Activated T-helper 17 cell treated with anti-CD3 and anti-CD28 coated beads, Interleukin-2, amount 50 U/mL, for 72 hours (primary cell): ENCODE measurements at regions not wholly inside any gene's neighbourhood (a gene's known extent, or its start where the extent isn't known, plus 50 kb on each side); places are given as distances from the start of the nearest gene placed in this dataset.

Experiments used
- ATAC-seq: fragments of 150-1000 bp; cut with Tn5 transposase; replicated peaks from 2 replicates; pipeline ENCODE4 v1.10.0; 2021; ENCODE audit warnings: mild to moderate bottlenecking, moderate library complexity
- H3K27ac Mint-ChIP-seq: one replicate; pipeline ENCODE4 v1.8.0; 2022; ENCODE audit warnings: mixed read lengths
- H3K27me3 Mint-ChIP-seq: one replicate; pipeline ENCODE4 v1.8.0; 2022; ENCODE audit warnings: mixed read lengths
- H3K36me3 Mint-ChIP-seq: one replicate; pipeline ENCODE4 v1.8.0; 2022; ENCODE audit warnings: low read depth, mild to moderate bottlenecking, mixed read lengths
- H3K4me1 Mint-ChIP-seq: one replicate; pipeline ENCODE4 v1.8.0; 2022; ENCODE audit warnings: mixed read lengths
- H3K4me3 Mint-ChIP-seq: one replicate; pipeline ENCODE4 v1.8.0; 2022; ENCODE audit warnings: mild to moderate bottlenecking, mixed read lengths
- H3K9me3 Mint-ChIP-seq: one replicate; pipeline ENCODE4 v1.8.0; 2022; ENCODE audit warnings: mixed read lengths

- no peak overlapping the region for H3K27ac Mint-ChIP-seq
- no peaks in the 10 kb centered on the region for H3K4me1 Mint-ChIP-seq
- ATAC-seq, result no peak
- H3K36me3 Mint-ChIP-seq, result no peaks in the 10 kb centered on the region
- H3K4me3 Mint-ChIP-seq, result no peak overlapping the region
- no peaks in the 10 kb centered on the region for H3K27me3 Mint-ChIP-seq
- H3K9me3 Mint-ChIP-seq, result peaks cover 8% of the 10 kb centered on the region
These were observed 357.7 kb upstream of the NR2F2 start for GRCh38 chr15:95972812-95973211.

DNA sequence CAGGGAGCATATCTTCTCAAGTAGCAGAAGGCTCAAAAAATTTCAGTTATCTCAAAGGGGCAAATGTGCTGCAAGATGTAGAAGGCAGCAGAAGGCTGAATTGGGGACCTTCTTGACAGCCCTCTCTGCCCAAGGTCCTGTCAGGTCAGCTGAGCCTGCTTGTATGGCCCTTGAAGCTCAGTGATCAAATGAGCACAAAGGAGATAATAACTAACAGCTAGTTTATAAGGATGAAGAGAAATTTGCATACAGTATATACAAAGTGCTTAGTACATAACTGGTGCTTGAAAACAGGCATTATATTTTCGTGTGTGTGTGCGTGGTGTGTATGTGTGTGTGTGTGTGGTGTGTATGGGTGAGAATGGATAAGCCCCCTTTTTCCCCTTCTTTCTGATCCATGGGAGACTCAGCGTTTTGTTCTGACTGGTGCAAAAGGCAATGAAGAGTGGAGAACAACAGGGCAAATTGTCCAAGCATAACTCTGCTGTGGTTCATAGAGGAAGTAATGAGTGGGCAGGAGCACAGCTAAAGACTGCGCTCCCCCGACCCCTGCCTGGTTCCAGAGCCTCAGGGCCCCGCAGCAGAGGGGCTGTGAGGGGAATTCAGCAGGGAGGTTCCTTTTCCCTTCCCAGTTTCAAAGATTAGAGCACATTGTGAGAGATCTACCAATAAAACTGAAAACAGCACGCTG lies 356.8 kb upstream of the NR2F2 start:
- no peak for ATAC-seq
- Mint-ChIP-seq H3K4me3 (no peak overlapping the region), H3K27ac (no peak overlapping the region), H3K4me1 (no peaks in the 10 kb centered on the region), H3K9me3 (peaks cover 8% of the 10 kb centered on the region), H3K27me3 (no peaks in the 10 kb centered on the region), H3K36me3 (no peaks in the 10 kb centered on the region)

DNA sequence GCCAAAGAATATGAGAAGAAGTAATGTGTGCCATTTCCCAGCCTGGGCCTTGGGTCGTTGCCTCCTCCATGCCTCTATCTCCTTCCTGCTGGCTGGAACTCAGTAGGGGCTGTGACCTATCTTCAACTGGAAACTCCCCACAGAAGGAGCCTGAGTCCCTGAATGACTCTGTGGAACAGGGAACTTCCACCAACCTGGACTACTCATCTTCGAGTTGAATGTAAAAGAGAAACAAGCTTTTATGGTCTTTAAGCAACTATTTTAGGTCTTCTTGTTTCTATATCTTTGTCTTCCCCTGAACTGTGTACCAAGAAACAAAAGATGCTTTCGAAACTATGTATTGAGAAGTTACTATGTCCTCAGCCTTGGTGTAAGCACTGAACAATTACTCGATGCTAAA lies 355.3 kb upstream of the NR2F2 start:
- Mint-ChIP-seq H3K36me3 (no peaks in the 10 kb centered on the region), H3K27me3 (no peaks in the 10 kb centered on the region), H3K27ac (no peak overlapping the region), H3K4me3 (no peak overlapping the region), H3K9me3 (peaks cover 10% of the 10 kb centered on the region), H3K4me1 (no peaks in the 10 kb centered on the region)
- ATAC-seq, result no peak

DNA sequence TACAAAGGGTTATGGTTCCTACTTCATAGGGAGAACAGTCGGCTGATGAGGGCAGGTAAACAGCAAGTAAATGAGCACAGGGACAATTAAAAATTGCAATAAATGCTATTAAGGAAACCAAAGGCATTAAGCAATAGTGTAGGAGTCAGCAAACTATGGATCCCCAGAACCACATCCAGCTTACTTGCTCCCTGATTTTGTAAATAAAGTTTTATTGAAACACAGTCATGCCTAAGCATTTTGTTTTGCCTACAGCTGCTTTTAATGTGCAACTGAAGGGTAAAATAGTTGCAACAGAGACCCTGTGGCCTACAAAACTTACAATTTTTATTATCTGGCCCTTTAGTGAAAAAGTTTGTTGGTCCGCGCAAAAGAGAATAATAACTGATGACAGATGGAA lies 351.2 kb upstream of the NR2F2 start:
- Mint-ChIP-seq H3K4me1 (no peaks in the 10 kb centered on the region), H3K4me3 (no peak overlapping the region), H3K36me3 (no peaks in the 10 kb centered on the region), H3K27me3 (no peaks in the 10 kb centered on the region), H3K27ac (no peak overlapping the region), H3K9me3 (peaks cover 18% of the 10 kb centered on the region)
- ATAC-seq, result no peak

DNA sequence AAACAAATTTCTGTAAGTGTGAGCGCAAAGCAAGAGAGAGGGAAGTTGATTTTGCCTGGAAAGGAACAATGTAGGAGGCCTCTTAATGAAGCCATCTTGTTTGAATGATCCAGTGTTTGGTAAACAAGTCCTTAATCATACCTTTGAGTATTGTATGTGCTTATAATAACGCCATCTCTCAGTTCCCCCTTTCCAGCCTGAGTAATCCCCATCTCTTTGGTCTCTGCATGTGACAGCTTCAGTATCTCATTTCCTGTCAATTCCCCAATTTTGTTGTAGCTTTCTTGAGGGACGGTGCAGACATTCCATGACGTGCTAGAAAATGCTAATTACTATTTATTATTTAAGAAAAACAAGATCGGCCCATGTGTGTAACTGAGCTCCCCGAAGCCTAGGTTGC lies 349.3 kb upstream of the NR2F2 start:
- Mint-ChIP-seq H3K9me3 (peaks cover 23% of the 10 kb centered on the region), H3K27me3 (no peaks in the 10 kb centered on the region), H3K4me3 (no peak overlapping the region), H3K4me1 (no peaks in the 10 kb centered on the region), H3K27ac (no peak overlapping the region), H3K36me3 (no peaks in the 10 kb centered on the region)
- ATAC-seq, result no peak

GRCh38 chr15:95987299-95987698 lies 343.2 kb upstream of the NR2F2 start:
- no peaks in the 10 kb centered on the region for H3K4me1 Mint-ChIP-seq
- H3K27ac Mint-ChIP-seq, result no peak overlapping the region
- ATAC-seq, result no peak
- H3K27me3 Mint-ChIP-seq, result peaks cover 3% of the 10 kb centered on the region
- H3K36me3 Mint-ChIP-seq, result no peaks in the 10 kb centered on the region
- H3K4me3 Mint-ChIP-seq, result no peak overlapping the region
- H3K9me3 Mint-ChIP-seq, result peaks cover 22% of the 10 kb centered on the region

DNA sequence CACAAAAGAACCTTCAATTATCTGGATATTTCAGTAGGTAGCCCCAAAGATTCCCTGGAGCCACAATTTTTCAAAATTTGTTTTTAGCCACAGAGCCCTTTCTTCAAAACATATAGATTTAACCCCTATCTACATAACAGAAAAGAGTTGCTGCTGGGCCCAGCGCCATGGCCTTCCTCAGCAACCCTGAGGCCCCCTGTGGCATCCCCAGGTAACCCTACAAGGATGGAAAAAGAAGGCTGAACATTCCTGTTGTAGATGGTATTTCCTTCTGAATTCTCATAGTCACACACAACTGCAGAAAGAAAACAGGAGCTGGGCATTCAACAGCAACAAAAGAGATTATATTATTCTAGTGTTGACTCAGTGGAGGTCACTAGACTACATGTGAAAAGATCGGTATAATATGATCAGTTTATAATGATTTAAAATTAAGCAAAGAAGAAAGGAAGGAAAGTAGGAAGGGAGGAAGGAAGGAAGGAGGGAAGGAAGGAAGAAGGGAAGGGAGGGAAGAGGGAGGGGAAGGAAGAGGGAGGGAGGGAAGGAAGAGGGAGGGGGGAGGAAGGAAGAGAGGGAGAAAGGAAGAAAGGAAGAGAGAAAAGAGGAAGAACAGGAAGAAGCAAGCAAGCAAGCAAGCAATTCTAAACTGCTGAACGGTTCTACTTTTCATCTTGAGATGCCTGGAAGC lies 342.5 kb upstream of the NR2F2 start:
- H3K27me3 Mint-ChIP-seq, result peaks cover 3% of the 10 kb centered on the region
- H3K4me1 Mint-ChIP-seq, result no peaks in the 10 kb centered on the region
- no peaks in the 10 kb centered on the region for H3K36me3 Mint-ChIP-seq
- no peak for ATAC-seq
- H3K27ac Mint-ChIP-seq, result no peak overlapping the region
- H3K4me3 Mint-ChIP-seq, result no peak overlapping the region
- H3K9me3 Mint-ChIP-seq, result peaks cover 19% of the 10 kb centered on the region

DNA sequence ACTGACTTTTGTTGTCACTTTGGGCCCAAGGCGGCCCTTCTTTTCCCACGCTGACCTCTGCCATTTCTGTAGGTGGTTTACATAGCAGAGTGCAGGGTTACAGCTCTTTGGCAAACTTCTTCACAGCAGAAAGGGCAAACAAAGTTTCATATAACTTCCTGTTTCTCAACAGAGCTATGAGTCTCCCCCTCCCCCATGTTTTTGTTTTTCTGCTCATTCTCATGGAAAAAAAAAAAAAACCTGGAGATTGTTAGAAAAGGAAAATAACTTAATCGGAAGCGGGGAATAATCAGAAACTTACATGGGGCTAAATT lies 342.0 kb upstream of the NR2F2 start:
- Mint-ChIP-seq H3K27me3 (peaks cover 3% of the 10 kb centered on the region), H3K4me3 (no peak overlapping the region), H3K4me1 (no peaks in the 10 kb centered on the region), H3K9me3 (peaks cover 17% of the 10 kb centered on the region), H3K36me3 (no peaks in the 10 kb centered on the region), H3K27ac (no peak overlapping the region)
- no peak for ATAC-seq

DNA sequence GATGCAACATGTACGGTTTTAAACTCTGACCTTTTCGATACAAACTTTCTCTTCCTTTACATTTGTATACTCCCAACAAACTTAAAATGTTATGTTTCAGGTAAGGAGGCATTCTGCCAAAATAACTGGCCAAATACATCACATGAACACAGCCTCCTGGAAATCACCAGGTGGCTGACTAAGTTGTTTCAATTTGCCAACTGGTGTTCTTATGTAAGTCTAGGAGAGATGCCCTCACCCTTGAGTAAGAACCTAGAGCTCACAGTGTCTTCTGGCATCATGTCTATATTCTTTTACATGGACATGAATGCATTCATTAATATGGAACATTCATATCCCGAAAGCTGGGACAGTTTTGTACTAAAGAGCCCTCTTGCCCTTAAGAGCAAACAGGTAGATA lies 341.1 kb upstream of the NR2F2 start:
- H3K27ac Mint-ChIP-seq, result no peak overlapping the region
- H3K9me3 Mint-ChIP-seq, result peaks cover 16% of the 10 kb centered on the region

DNA sequence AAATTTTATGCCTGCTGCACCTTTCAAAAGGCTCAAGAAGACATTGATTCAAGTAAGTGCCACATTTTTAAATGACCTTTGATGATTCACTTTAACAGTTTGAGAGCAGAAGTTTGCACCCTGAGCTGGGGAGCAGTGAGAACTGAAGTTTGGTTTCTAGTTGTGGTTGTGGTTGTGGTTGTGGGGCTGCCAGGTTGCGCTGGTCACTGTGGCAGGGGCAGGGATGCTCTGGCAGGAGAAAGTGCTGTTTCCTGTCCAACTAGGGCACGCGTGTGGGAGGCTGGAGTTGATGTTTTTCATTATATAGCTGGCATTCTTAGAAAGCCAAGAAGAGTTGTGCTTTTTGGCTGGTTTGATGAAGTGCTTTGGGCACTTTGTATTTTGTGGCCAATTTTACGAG lies 339.7 kb upstream of the NR2F2 start:
- Mint-ChIP-seq H3K4me1 (no peaks in the 10 kb centered on the region), H3K36me3 (no peaks in the 10 kb centered on the region), H3K27me3 (peaks cover 8% of the 10 kb centered on the region), H3K27ac (no peak overlapping the region), H3K4me3 (no peak overlapping the region), H3K9me3 (peaks cover 12% of the 10 kb centered on the region)
- no peak for ATAC-seq

More for the DNA sequence above, 341.1 kb upstream of the NR2F2 start:
- H3K27me3 Mint-ChIP-seq, result peaks cover 3% of the 10 kb centered on the region
- no peak for ATAC-seq
- no peaks in the 10 kb centered on the region for H3K4me1 Mint-ChIP-seq
- no peak overlapping the region for H3K4me3 Mint-ChIP-seq
- H3K36me3 Mint-ChIP-seq, result no peaks in the 10 kb centered on the region

- Mint-ChIP-seq H3K4me1 (no peaks in the 10 kb centered on the region), H3K4me3 (no peak overlapping the region), H3K27me3 (peaks cover 8% of the 10 kb centered on the region), H3K36me3 (no peaks in the 10 kb centered on the region), H3K27ac (no peak overlapping the region), H3K9me3 (peaks cover 7% of the 10 kb centered on the region)
- ATAC-seq, result no peak
These were observed 336.1 kb upstream of the NR2F2 start for GRCh38 chr15:95994418-95994817.

- Mint-ChIP-seq H3K36me3 (no peaks in the 10 kb centered on the region), H3K27me3 (peaks cover 10% of the 10 kb centered on the region), H3K4me3 (no peak overlapping the region), H3K27ac (no peak overlapping the region), H3K9me3 (peaks cover 7% of the 10 kb centered on the region), H3K4me1 (no peaks in the 10 kb centered on the region)
- no peak for ATAC-seq
These were observed 334.9 kb upstream of the NR2F2 start for GRCh38 chr15:95995375-95996168.

GRCh38 chr15:95996494-95996893 lies 334.0 kb upstream of the NR2F2 start:
- ATAC-seq, result no peak
- Mint-ChIP-seq H3K27me3 (peaks cover 10% of the 10 kb centered on the region), H3K9me3 (peaks cover 7% of the 10 kb centered on the region), H3K4me3 (no peak overlapping the region), H3K36me3 (no peaks in the 10 kb centered on the region), H3K27ac (no peak overlapping the region), H3K4me1 (no peaks in the 10 kb centered on the region)

GRCh38 chr15:95998935-95999334 lies 331.6 kb upstream of the NR2F2 start:
- no peak for ATAC-seq
- Mint-ChIP-seq H3K36me3 (no peaks in the 10 kb centered on the region), H3K4me1 (no peaks in the 10 kb centered on the region), H3K27ac (no peak overlapping the region), H3K4me3 (no peak overlapping the region), H3K27me3 (peaks cover 10% of the 10 kb centered on the region), H3K9me3 (peaks cover 7% of the 10 kb centered on the region)
